Right lobe of liver (tissue), 4 donors: ENCODE measurements at regions not wholly inside any gene's neighbourhood (a gene's known extent, or its start where the extent isn't known, plus 50 kb on each side); places are given as distances from the start of the nearest gene placed in this dataset.

Source experiments
- POLR2A ChIP-seq: fragments of 450-650 bp; IDR thresholded peaks from one replicate; pipeline ENCODE4 v1.6.1; 2017; ENCODE audit warnings: antibody characterized with exemption, mild to moderate bottlenecking
- TF ChIP-seq, protein P1 (sequence below), 4 donors: fragments of 200-600 bp in 3 of 4; fragments of 450-650 bp in 1 of 4; IDR thresholded peaks; one replicate each; pipeline versions ENCODE4 v1.5.1 to v1.8.0; 2016 to 2022; ENCODE audit warnings: antibody characterized with exemption in 4 of 4, mild to moderate bottlenecking in 2 of 4
- donor health status: DM: no; HTN: no; CAD: no.
- donor health status: DM: no; HTN: no; CAD: no.
- donor health status: DM: no; HTN: yes; CAD: no.

DNA sequence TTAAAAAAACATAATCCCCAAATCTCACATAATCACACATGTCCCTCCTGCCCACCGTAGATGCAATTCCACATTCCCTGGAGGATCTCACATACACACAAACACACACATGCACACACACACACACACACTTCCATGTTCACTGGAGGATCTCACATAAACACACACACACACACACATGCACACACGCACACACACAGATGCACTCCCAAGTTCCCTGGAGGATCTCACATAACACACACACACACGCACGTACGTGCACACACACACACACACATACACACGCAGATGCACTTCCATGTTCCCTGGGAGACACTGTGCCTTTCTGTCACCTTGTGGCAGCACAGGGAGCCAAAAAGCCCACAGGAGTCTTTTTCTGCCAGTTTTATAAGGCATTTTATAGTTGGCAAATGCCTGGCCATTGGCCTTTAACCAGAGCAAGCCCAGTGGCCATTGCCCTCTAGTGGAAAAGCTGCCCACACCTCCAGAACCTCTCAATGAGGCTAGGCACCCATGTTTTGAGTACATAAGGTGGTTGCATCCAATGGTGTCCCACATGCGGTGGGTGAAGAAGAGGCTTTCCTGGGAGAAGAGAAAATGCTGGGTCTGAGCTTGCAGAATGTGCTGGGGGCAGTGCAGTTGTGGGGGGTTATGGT, 115.4 kb upstream of the ACBD5 start:
- TF ChIP-seq, protein P1, sequence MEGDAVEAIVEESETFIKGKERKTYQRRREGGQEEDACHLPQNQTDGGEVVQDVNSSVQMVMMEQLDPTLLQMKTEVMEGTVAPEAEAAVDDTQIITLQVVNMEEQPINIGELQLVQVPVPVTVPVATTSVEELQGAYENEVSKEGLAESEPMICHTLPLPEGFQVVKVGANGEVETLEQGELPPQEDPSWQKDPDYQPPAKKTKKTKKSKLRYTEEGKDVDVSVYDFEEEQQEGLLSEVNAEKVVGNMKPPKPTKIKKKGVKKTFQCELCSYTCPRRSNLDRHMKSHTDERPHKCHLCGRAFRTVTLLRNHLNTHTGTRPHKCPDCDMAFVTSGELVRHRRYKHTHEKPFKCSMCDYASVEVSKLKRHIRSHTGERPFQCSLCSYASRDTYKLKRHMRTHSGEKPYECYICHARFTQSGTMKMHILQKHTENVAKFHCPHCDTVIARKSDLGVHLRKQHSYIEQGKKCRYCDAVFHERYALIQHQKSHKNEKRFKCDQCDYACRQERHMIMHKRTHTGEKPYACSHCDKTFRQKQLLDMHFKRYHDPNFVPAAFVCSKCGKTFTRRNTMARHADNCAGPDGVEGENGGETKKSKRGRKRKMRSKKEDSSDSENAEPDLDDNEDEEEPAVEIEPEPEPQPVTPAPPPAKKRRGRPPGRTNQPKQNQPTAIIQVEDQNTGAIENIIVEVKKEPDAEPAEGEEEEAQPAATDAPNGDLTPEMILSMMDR (IDR thresholded peaks at IDR 0.05): peak; percentile 24 to 37 (median 29)
- no peak for TF ChIP-seq POLR2A
